ENCODE measurements at regions not wholly inside any gene's neighbourhood (a gene's known extent, or its start where the extent isn't known, plus 50 kb on each side); places are given as distances from the start of the nearest gene placed in this dataset.

DNA sequence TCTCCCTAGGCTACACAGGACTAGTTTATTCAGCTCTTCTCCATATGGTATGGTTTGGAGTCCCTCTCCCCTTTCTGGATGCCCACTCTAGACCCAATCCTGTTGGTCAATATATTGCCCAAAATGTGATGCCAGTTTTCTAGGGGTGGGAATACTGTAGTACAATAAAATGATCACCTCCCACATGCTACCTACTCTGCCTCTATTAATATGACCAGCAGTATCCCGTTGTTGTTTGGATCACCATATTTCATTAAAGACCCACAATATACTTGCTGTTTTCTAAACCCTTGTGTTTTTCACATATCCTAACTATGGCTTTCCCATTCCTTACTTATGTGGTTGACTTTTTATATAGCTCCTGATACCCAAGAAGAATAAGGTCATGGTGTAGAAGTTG, 95.9 kb upstream of the IGSF21 start:
- TF ChIP-seq, protein P1, sequence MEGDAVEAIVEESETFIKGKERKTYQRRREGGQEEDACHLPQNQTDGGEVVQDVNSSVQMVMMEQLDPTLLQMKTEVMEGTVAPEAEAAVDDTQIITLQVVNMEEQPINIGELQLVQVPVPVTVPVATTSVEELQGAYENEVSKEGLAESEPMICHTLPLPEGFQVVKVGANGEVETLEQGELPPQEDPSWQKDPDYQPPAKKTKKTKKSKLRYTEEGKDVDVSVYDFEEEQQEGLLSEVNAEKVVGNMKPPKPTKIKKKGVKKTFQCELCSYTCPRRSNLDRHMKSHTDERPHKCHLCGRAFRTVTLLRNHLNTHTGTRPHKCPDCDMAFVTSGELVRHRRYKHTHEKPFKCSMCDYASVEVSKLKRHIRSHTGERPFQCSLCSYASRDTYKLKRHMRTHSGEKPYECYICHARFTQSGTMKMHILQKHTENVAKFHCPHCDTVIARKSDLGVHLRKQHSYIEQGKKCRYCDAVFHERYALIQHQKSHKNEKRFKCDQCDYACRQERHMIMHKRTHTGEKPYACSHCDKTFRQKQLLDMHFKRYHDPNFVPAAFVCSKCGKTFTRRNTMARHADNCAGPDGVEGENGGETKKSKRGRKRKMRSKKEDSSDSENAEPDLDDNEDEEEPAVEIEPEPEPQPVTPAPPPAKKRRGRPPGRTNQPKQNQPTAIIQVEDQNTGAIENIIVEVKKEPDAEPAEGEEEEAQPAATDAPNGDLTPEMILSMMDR (conservative IDR thresholded peaks at IDR 0.05; ENCODE audit: low read length), result no peak
- TF ChIP-seq EZH2phosphoT487 (IDR thresholded peaks at IDR 0.05; ENCODE audit: borderline replicate concordance), result no peak
